OCI-LY1 (cell line): ENCODE measurements at regions not wholly inside any gene's neighbourhood (a gene's known extent, or its start where the extent isn't known, plus 50 kb on each side); places are given as distances from the start of the nearest gene placed in this dataset.

Source experiments
- H2AFZ ChIP-seq: fragments of 200-600 bp; sonication (generic), shearing (Covaris generic); 2 replicates; pipeline ENCODE4 v1.6.0; 2014; ENCODE audit warnings: antibody characterized with exemption, mild to moderate bottlenecking, low read length
- H3F3A ChIP-seq: fragments of 200-600 bp; sonication (generic), shearing (Covaris generic); 2 replicates; pipeline ENCODE4 v1.6.0; 2014; ENCODE audit warnings: mild to moderate bottlenecking, antibody characterized with exemption, low read length, moderate library complexity; ENCODE audit not compliant: insufficient read depth
- H3K27ac ChIP-seq: fragments of 200-600 bp; sonication (generic); 2 replicates; pipeline ENCODE4 v1.5.1; 2014; ENCODE audit warnings: low read length, mixed run types, mild to moderate bottlenecking, low read depth; ENCODE audit not compliant: poor library complexity, severe bottlenecking
- H3K27me3 ChIP-seq: fragments of 200-600 bp; sonication (generic); 2 replicates; pipeline ENCODE4 v1.6.0; 2014; ENCODE audit warnings: antibody characterized with exemption, mild to moderate bottlenecking, low read length, moderate library complexity; ENCODE audit not compliant: insufficient read depth
- H3K36me3 ChIP-seq: fragments of 200-600 bp; sonication (generic); 2 replicates; pipeline ENCODE4 v1.6.1; 2014; ENCODE audit warnings: mild to moderate bottlenecking, antibody characterized with exemption, low read length, moderate library complexity, mixed read lengths; ENCODE audit not compliant: insufficient read depth
- H3K4me1 ChIP-seq: fragments of 200-600 bp; sonication (generic); 2 replicates; pipeline ENCODE4 v1.5.1; 2014; ENCODE audit warnings: mild to moderate bottlenecking, low read length, moderate library complexity; ENCODE audit not compliant: insufficient read depth, severe bottlenecking
- H3K4me2 ChIP-seq: fragments of 200-600 bp; sonication (generic), shearing (Covaris generic); 2 replicates; pipeline ENCODE4 v1.6.1; 2014; ENCODE audit warnings: low read length
- H3K4me3 ChIP-seq: fragments of 200-600 bp; sonication (generic); 2 replicates; pipeline ENCODE4 v1.5.1; 2014; ENCODE audit warnings: low read length, low read depth, mild to moderate bottlenecking, mixed read lengths; ENCODE audit not compliant: poor library complexity, severe bottlenecking
- H3K79me2 ChIP-seq: fragments of 200-600 bp; shearing (Covaris generic); 2 replicates; pipeline ENCODE4 v1.6.1; 2016; ENCODE audit warnings: mixed run types, low read length, mixed read lengths; ENCODE audit not compliant: insufficient read depth
- H3K9ac ChIP-seq: fragments of 200-600 bp; sonication (generic), shearing (Covaris generic); 2 replicates; pipeline ENCODE4 v1.6.1; 2014; ENCODE audit warnings: mild to moderate bottlenecking, low read length, mixed read lengths
- H3K9me2 ChIP-seq: fragments of 200-600 bp; sonication (generic), shearing (Covaris generic); 2 replicates; pipeline ENCODE4 v1.6.1; 2014; ENCODE audit warnings: low read depth, mild to moderate bottlenecking, low read length, mixed read lengths
- H3K9me3 ChIP-seq: fragments of 200-600 bp; shearing (Covaris generic); 2 replicates; pipeline ENCODE4 v1.6.1; 2014; ENCODE audit warnings: low read length, mixed read lengths
- H4K20me1 ChIP-seq: fragments of 200-600 bp; sonication (generic), shearing (Covaris generic); 2 replicates; pipeline ENCODE4 v1.6.0; 2016; ENCODE audit warnings: mild to moderate bottlenecking, low read length; ENCODE audit not compliant: insufficient read depth
- CTCF ChIP-seq: fragments of 200-600 bp; sonication (generic), shearing (Covaris generic); IDR thresholded peaks from 2 replicates; pipeline ENCODE4 v1.5.1; 2017; ENCODE audit warnings: mild to moderate bottlenecking, antibody characterized with exemption, low read length, moderate library complexity, mixed read lengths
- EZH2 ChIP-seq: fragments of 200-600 bp; sonication (generic), shearing (Covaris generic); IDR thresholded peaks from 2 replicates; pipeline ENCODE4 v1.8.0; 2017; ENCODE audit warnings: borderline replicate concordance, mixed run types, mild to moderate bottlenecking, antibody characterized with exemption, low read length, moderate library complexity, mixed read lengths

GRCh38 chr16:80189476-80190175, 351.2 kb upstream of the DYNLRB2 start:
- Histone ChIP-seq H3K9me2 (no peaks in the 10 kb centered on the region), H3K9me3 (no peaks in the 10 kb centered on the region), H3K79me2 (no peaks in the 10 kb centered on the region), H3K27ac (no peak overlapping the region), H3K4me1 (no peaks in the 10 kb centered on the region), H3K9ac (no peak overlapping the region), H3K4me3 (no peak overlapping the region), H3K27me3 (no peaks in the 10 kb centered on the region), H2AFZ (no peak overlapping the region), H3F3A (no peaks in the 10 kb centered on the region), H3K4me2 (no peak overlapping the region), H3K36me3 (no peaks in the 10 kb centered on the region), H4K20me1 (no peaks in the 10 kb centered on the region)
- TF ChIP-seq CTCF (no peak), EZH2 (no peak)

GRCh38 chr16:80176114-80176513, 364.7 kb upstream of the DYNLRB2 start:
- H3K27me3 ChIP-seq: no peaks in the 10 kb centered on the region

GRCh38 chr16:80175011-80175410, 365.8 kb upstream of the DYNLRB2 start:
- Histone ChIP-seq H3K9me2 (no peaks in the 10 kb centered on the region), H3K4me2 (no peak overlapping the region), H3K36me3 (no peaks in the 10 kb centered on the region), H3K79me2 (no peaks in the 10 kb centered on the region), H4K20me1 (no peaks in the 10 kb centered on the region), H3K27ac (no peak overlapping the region), H3K4me1 (no peaks in the 10 kb centered on the region), H3K4me3 (no peak overlapping the region), H3K9ac (no peak overlapping the region), H2AFZ (no peak overlapping the region), H3K9me3 (no peaks in the 10 kb centered on the region), H3K27me3 (no peaks in the 10 kb centered on the region), H3F3A (no peaks in the 10 kb centered on the region)
- TF ChIP-seq EZH2 (no peak), CTCF (no peak)

More at GRCh38 chr16:80176114-80176513, 364.7 kb upstream of the DYNLRB2 start:
- no peak overlapping the region for H3K4me2 ChIP-seq
- TF ChIP-seq CTCF: no peak
- H3K9me2 ChIP-seq: no peaks in the 10 kb centered on the region
- no peaks in the 10 kb centered on the region for H3K79me2 ChIP-seq
- H3K4me1 ChIP-seq: no peaks in the 10 kb centered on the region
- H3K9ac ChIP-seq: no peak overlapping the region
- H3K9me3 ChIP-seq: no peaks in the 10 kb centered on the region
- no peak overlapping the region for H2AFZ ChIP-seq
- H3K4me3 ChIP-seq: no peak overlapping the region
- H3K27ac ChIP-seq: no peak overlapping the region
- no peaks in the 10 kb centered on the region for H4K20me1 ChIP-seq
- no peaks in the 10 kb centered on the region for H3K36me3 ChIP-seq
- no peaks in the 10 kb centered on the region for H3F3A ChIP-seq
